Ectodermal cell (in vitro differentiated cells): ENCODE measurements at regions not wholly inside any gene's neighbourhood (a gene's known extent, or its start where the extent isn't known, plus 50 kb on each side); places are given as distances from the start of the nearest gene placed in this dataset.
"Not testable (repeated sequence)": the region's sequence is repeated elsewhere in the genome, so short reads cannot be mapped to it uniquely, and the experiment has no call there.

ENCODE experiments used
- H3K27ac ChIP-seq: 2 replicates; pipeline ENCODE4 v1.7.0; 2013; ENCODE audit warnings: mild to moderate bottlenecking, low read depth, low read length; ENCODE audit not compliant: insufficient read depth, poor library complexity, severe bottlenecking
- H3K27me3 ChIP-seq: 2 replicates; pipeline ENCODE4 v1.7.0; 2013; ENCODE audit warnings: mild to moderate bottlenecking, low read length; ENCODE audit not compliant: insufficient read depth, control insufficient read depth, poor library complexity, severe bottlenecking
- H3K36me3 ChIP-seq: one replicate; pipeline ENCODE4 v1.7.0; 2013; ENCODE audit warnings: low read length; ENCODE audit not compliant: control insufficient read depth, insufficient read depth
- H3K4me1 ChIP-seq: one replicate; pipeline ENCODE4 v1.7.0; 2013; ENCODE audit warnings: low read length; ENCODE audit not compliant: control insufficient read depth, insufficient read depth
- H3K4me3 ChIP-seq: 2 replicates; pipeline ENCODE4 v1.7.0; 2013; ENCODE audit warnings: low read depth, low read length, control low read depth; ENCODE audit not compliant: insufficient read depth
- H3K9me3 ChIP-seq: 2 replicates; pipeline ENCODE4 v1.7.0; 2013; ENCODE audit warnings: mild to moderate bottlenecking, low read length, moderate library complexity; ENCODE audit not compliant: control insufficient read depth
- WGBS, 2 experiments: methylation state at CpG; one replicate each; pipeline ENCODE4 v1.1.7; 2013; ENCODE audit warnings: missing lambda C conversion rate in 2 of 2; 5-methylcytosine and 5-hydroxymethylcytosine counted together

DNA sequence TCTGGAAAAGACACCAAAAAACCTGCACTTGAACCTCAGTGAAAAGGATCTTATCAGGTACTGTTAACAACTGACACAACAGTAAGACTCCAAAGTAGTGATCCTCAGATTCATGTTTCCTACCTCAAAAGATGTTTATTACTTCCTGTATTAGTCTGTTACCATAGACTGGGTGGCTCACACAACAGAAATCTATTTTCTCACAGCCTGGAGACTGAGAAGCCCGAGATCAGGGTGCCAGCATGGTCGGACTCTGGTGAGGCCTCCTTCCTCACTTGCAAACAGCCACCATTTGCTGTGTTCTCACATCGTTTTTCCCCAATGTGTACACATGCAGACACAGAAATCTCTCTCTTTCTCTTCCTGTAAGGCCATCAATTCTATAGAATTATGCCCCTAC is 154.0 kb upstream of the THSD7A start:
- Histone ChIP-seq H3K9me3 (no peaks in the 10 kb centered on the region), H3K4me3 (no peak overlapping the region), H3K27me3 (no peaks in the 10 kb centered on the region), H3K36me3 (no peaks in the 10 kb centered on the region), H3K4me1 (no peaks in the 10 kb centered on the region), H3K27ac (no peak overlapping the region)
- 88 to 90% methylated on average over 3 of the region's 3 CpGs for WGBS, 2 experiments

- Histone ChIP-seq H3K27me3 (no peaks in the 10 kb centered on the region), H3K27ac (no peak overlapping the region), H3K4me1 (no peaks in the 10 kb centered on the region), H3K4me3 (no peak overlapping the region), H3K9me3 (no peaks in the 10 kb centered on the region), H3K36me3 (no peaks in the 10 kb centered on the region)
- no CpG with 5 or more reads among the region's 1 CpG for WGBS, 2 experiments
These were observed 156.2 kb upstream of the THSD7A start for GRCh38 chr7:11988186-11988585.

DNA sequence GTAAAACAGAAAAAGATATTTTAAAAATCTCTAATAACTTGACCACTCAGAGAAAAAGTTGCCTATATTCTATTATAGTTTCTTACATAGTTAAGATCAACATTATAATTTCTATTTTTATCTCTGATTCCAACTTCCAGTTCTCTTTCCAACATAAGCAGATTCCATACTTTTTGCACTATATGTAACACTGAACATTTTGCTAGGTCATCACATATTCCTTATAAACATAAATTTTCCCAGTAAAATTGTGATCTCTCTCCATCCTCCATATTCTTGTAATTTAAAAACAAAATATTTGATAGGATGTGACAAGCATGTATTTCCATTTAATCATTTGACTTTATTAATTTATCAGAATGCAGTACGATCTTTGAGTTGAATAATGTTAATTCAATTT is 170.4 kb upstream of the THSD7A start:
- H3K36me3 ChIP-seq = no peaks in the 10 kb centered on the region
- no peaks in the 10 kb centered on the region for H3K9me3 ChIP-seq
- 100% methylated on average over 1 of the region's 1 CpG; no CpG with 5 or more reads in 1 of the 2 experiments for WGBS, 2 experiments
- no peak overlapping the region for H3K27ac ChIP-seq
- no peak overlapping the region for H3K4me3 ChIP-seq
- H3K27me3 ChIP-seq = no peaks in the 10 kb centered on the region
- no peaks in the 10 kb centered on the region for H3K4me1 ChIP-seq

DNA sequence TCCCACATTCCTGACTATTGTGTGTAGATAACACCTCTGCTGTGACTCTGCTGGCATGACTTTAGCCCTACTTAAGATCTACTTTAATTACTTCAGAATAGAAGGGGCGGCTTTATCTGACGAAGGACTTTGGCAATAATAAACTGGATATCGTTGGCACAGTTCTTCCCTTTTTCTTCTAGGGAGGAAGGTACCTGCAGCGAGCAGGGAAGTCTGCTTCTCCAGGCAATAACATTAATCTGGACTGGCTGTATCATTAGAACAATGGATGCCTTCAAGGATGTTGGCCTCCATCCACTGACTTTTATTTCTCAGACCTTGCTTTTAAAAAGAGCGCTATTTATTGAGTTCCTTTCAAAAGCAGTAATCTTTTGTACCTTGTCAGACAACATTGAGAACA is 172.6 kb upstream of the THSD7A start:
- no peaks in the 10 kb centered on the region for H3K27me3 ChIP-seq
- 91 to 99% methylated on average over 5 of the region's 5 CpGs for WGBS, 2 experiments
- no peaks in the 10 kb centered on the region for H3K36me3 ChIP-seq
- no peaks in the 10 kb centered on the region for H3K4me1 ChIP-seq
- H3K27ac ChIP-seq = no peak overlapping the region
- H3K4me3 ChIP-seq = no peak overlapping the region
- no peaks in the 10 kb centered on the region for H3K9me3 ChIP-seq

GRCh38 chr7:12007576-12007975 is 175.6 kb upstream of the THSD7A start:
- no peaks in the 10 kb centered on the region for H3K4me1 ChIP-seq
- H3K9me3 ChIP-seq = no peaks in the 10 kb centered on the region
- no peaks in the 10 kb centered on the region for H3K36me3 ChIP-seq
- H3K4me3 ChIP-seq = no peak overlapping the region
- 92 to 100% methylated on average over 1 of the region's 2 CpGs for WGBS, 2 experiments
- no peaks in the 10 kb centered on the region for H3K27me3 ChIP-seq
- no peak overlapping the region for H3K27ac ChIP-seq

DNA sequence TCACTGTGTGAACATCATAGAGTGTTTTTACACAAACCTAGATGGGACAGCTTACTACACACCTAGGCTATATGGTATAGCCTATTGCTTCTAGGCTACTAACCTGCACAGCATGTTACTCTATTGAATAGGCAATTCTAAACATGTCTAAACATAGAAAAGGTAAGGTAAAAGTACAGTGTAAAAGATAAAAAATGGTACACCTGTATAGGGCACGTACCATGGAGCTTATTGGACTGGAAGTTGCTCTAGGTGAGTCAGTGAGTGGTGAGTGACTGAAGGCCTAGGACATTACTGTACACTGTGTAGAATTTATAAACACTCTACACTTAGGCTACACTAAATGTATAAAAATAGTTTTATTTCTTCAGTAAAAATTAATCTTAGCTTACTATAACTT is 182.0 kb upstream of the THSD7A start:
- no peaks in the 10 kb centered on the region for H3K36me3 ChIP-seq
- WGBS, 2 experiments = 91 to 100% methylated on average over 1 of the region's 1 CpG

DNA sequence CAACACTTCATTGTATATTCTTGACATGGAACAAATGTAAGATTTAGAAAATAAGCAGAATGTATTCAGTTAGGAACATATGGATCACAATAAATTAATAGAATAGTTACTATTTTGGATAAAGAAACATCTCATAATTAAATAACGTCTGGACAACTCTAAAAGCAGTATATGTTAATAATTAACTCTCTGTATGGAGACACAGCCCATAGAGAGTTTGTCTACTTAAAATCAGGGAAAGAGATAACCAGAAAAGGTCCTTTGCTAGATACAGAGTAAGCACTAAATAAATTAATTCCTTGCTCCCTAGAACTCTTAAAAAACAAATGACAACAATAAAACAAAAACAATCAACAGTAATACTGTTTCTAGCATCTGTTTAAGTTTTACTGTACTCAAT is 184.4 kb upstream of the THSD7A start:
- Histone ChIP-seq H3K4me3 (no peak overlapping the region), H3K4me1 (no peaks in the 10 kb centered on the region), H3K27me3 (no peaks in the 10 kb centered on the region), H3K9me3 (no peaks in the 10 kb centered on the region), H3K27ac (no peak overlapping the region), H3K36me3 (no peaks in the 10 kb centered on the region)
- WGBS, 2 experiments = no CpG with 5 or more reads among the region's 1 CpG

More for the DNA sequence above, 182.0 kb upstream of the THSD7A start:
- no peaks in the 10 kb centered on the region for H3K27me3 ChIP-seq
- no peaks in the 10 kb centered on the region for H3K4me1 ChIP-seq
- no peak overlapping the region for H3K27ac ChIP-seq
- H3K4me3 ChIP-seq = no peak overlapping the region
- H3K9me3 ChIP-seq = no peaks in the 10 kb centered on the region

DNA sequence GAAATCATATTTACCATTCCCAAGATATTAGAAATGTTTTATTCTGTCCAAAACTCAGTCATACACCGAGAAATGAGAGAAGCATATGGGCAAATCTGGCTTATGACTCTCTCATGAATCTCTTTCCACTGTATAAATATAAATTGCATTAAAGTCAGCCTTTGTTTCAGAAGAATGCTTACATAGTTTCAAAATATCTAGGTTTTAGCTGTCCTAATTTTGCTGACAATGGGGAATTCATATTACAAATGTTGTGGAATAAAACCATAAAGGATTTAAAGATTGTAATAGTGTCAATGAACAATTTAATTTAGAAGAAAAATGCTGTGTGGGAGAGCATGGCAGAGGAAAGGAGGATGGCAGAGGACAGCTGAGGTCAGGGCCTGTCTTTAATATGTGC is 185.0 kb upstream of the THSD7A start:
- 86 to 100% methylated on average over 1 of the region's 1 CpG for WGBS, 2 experiments
- H3K36me3 ChIP-seq = no peaks in the 10 kb centered on the region
- H3K4me1 ChIP-seq = no peaks in the 10 kb centered on the region
- no peaks in the 10 kb centered on the region for H3K27me3 ChIP-seq
- no peaks in the 10 kb centered on the region for H3K9me3 ChIP-seq
- H3K4me3 ChIP-seq = no peak overlapping the region
- no peak overlapping the region for H3K27ac ChIP-seq

- H3K4me3 ChIP-seq, H3K4me1 ChIP-seq: not testable (repeated sequence)
- WGBS, 2 experiments = 79 to 100% methylated on average over 1 of the region's 1 CpG
These were observed 189.1 kb upstream of the TMEM106B start for GRCh38 chr7:12022011-12022410.

DNA sequence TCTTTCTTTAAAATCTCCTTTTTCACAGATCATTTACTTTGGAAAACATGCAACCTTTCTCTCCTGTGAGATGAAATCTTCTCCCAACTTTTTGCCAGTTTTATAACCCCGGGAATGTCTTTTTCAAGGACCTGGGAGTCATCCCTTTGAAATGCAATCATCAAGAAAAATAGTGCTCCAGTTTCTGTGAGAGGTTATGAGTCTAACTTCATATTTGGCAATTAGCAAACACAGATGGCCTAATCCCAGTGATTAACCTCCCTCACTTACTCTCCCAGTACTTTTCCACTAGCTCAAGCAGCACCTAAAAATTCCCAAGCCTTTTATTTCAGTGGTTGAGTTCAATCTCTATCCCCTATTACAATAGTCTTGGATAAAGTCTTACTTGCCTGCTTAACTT is 185.8 kb upstream of the TMEM106B start:
- no peak overlapping the region for H3K4me3 ChIP-seq
- no peaks in the 10 kb centered on the region for H3K9me3 ChIP-seq
- 81 to 91% methylated on average over 1 of the region's 1 CpG for WGBS, 2 experiments
- no peaks in the 10 kb centered on the region for H3K4me1 ChIP-seq
- H3K27me3 ChIP-seq = no peaks in the 10 kb centered on the region
- H3K27ac ChIP-seq = no peak overlapping the region
- H3K36me3 ChIP-seq = no peaks in the 10 kb centered on the region

More at GRCh38 chr7:12022011-12022410, 189.1 kb upstream of the TMEM106B start:
- not testable (repeated sequence) for H3K9me3 ChIP-seq, H3K27me3 ChIP-seq, H3K36me3 ChIP-seq, H3K27ac ChIP-seq

DNA sequence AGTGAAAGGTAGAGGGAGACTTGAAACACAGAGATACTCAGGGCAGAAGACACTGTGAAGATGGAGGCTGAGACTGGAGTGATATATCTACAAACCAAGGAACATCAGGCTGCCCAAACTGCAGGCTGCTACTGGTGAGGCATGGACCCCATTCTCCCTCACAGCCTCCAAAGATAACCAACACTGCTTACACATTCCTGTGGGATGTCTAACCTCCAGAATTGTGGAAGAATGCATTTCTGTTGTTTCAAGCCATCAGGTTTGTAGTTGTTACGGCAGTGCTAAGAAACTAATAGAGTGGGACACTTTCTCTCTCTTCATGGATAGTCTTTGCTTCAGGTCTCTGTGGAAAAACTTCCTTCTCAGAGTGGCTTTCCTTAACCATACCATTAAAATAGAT is 182.6 kb upstream of the TMEM106B start:
- Histone ChIP-seq H3K4me1 (no peaks in the 10 kb centered on the region), H3K27me3 (no peaks in the 10 kb centered on the region), H3K9me3 (no peaks in the 10 kb centered on the region), H3K27ac (no peak overlapping the region), H3K36me3 (no peaks in the 10 kb centered on the region), H3K4me3 (no peak overlapping the region)
- 97 to 100% methylated on average over 1 of the region's 1 CpG for WGBS, 2 experiments
